ENCODE measurements at regions not wholly inside any gene's neighbourhood (a gene's known extent, or its start where the extent isn't known, plus 50 kb on each side); places are given as distances from the start of the nearest gene placed in this dataset.

DNA sequence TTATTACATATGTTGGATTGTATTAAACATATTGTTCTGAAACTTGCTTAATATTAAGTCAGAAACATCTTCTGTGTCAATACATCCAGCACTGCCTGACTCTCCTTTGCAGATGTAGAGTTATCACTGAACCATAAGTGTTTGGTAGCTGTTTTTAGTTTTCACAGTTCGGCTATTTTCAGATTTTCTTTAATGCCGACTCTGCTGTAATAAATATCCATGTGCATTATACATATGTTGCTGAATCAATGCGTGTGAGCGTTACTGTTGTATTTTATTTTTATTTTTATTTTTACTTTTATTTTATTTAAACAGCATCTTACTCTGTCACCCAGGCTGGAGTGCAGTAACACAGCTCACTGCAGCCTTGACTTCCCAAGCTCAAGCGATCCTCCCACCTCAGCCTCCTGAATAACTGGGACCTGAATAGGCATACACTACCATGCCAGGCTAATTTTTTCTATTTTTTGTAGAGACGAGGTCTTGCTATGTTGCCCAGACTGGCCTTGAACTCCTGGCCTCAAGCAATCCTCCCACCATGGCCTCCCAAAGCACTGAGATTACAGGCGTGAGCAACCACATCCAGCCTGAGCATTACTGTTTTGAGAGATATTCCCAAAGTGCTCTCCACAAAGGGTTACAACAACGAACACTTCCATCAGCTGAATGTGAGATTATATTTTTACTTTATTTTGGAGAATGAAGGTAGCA, 50.7 kb upstream of the NOCT start:
- no peak for TF ChIP-seq CTCF (IDR thresholded peaks at IDR 0.05; ENCODE audit: low read depth, low read length)
- no peak overlapping the region for H3K4me3 ChIP-seq (ENCODE audit: low read depth, low read length)

DNA sequence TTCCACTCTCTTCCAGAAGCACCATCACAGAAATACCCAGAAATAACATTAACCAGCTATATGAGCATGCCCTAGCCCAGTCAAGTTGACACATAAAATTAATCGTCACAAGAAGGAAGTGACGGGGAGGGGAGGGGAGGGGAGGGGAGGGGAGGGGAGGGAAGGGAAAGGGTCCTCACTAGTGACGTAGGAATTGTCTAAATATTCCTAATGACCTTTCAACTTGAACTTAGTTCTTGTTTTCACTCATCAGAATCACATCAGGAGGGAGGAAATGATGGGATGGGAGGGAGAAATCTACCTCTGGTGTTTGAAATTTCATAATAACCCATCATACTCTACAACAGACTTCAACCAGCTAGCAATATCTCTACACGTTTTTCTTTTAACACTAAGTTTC, 52.2 kb upstream of the NOCT start:
- TF ChIP-seq CTCF (IDR thresholded peaks at IDR 0.05; ENCODE audit: low read depth, low read length): no peak
- no peak overlapping the region for H3K4me3 ChIP-seq (ENCODE audit: low read depth, low read length)

GRCh38 chr4:138961664-138962063, 53.9 kb upstream of the NOCT start:
- no peak overlapping the region for H3K4me3 ChIP-seq (ENCODE audit: low read depth, low read length)
- TF ChIP-seq CTCF (IDR thresholded peaks at IDR 0.05; ENCODE audit: low read depth, low read length): no peak

GRCh38 chr4:138961129-138961528, 54.5 kb upstream of the NOCT start:
- no peak overlapping the region for H3K4me3 ChIP-seq (ENCODE audit: low read depth, low read length)
- no peak for TF ChIP-seq CTCF (IDR thresholded peaks at IDR 0.05; ENCODE audit: low read depth, low read length)

DNA sequence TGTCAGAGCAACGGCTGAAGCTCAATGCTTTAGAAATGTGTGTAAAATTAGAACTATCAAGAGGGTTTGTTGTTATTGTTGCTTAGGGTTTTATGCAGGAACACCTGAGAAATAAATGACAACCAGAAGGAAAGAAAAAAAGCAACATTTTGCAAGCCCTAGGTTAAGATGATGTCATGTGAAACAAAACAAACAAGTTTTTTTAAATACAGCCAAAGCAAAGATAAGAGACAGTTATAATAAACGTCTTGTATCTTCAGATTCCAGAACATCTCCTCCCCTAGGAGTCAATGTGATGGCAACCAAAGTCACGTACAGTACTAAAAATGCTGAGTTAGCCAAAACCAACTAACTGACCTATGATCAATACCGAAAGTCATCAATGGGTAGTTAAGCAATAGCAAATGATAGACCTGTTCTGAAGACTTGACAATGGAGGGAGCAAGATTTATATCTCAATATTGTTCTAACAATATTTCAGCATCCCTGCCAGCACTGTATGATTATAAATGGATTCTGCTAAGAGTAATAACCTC, 55.3 kb upstream of the NOCT start:
- no peak for TF ChIP-seq CTCF (IDR thresholded peaks at IDR 0.05; ENCODE audit: low read depth, low read length)

DNA sequence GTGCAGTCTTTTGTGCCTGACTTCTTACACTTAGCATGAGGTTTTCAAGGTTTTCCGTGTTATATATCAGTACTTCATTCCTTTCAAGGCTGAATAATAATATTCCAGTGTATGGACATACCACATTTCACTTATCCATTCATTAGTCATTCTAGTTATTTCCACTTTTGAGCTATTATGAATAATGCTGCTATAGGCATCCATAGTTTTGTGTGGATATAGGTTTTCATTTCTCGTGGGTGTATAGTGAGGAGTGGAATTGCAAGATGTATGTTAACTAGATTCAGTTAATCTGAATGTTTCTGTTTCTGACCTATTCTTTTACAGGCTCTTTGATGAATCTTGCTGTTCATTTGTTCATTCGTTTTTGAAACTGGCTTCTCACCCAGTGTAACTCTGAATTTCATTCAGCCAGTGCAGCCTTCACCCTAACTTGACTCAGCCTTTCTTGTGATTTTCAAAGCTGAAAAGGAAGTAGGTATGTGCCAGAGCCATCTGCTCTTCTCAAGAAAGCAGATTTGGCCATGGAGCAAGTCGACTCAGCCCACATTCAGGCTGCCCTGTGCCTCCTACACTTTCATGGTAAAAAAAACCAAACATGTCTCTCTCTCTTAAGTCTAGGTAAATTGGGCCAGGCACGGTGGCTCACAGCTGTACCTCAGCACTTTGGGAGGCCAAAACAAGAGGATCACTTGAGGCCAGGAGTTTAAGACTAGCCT, 56.3 kb upstream of the NOCT start:
- no peak overlapping the region for H3K4me3 ChIP-seq (ENCODE audit: low read depth, low read length)
- TF ChIP-seq CTCF (IDR thresholded peaks at IDR 0.05; ENCODE audit: low read depth, low read length): no peak

More for the DNA sequence above, 55.3 kb upstream of the NOCT start:
- H3K4me3 ChIP-seq (ENCODE audit: low read depth, low read length): no peak overlapping the region

GRCh38 chr4:138958519-138958918, 57.1 kb upstream of the NOCT start:
- no peak for TF ChIP-seq CTCF (IDR thresholded peaks at IDR 0.05; ENCODE audit: low read depth, low read length)
- no peak overlapping the region for H3K4me3 ChIP-seq (ENCODE audit: low read depth, low read length)
